ENCODE measurements at regions not wholly inside any gene's neighbourhood (a gene's known extent, or its start where the extent isn't known, plus 50 kb on each side); places are given as distances from the start of the nearest gene placed in this dataset.

DNA sequence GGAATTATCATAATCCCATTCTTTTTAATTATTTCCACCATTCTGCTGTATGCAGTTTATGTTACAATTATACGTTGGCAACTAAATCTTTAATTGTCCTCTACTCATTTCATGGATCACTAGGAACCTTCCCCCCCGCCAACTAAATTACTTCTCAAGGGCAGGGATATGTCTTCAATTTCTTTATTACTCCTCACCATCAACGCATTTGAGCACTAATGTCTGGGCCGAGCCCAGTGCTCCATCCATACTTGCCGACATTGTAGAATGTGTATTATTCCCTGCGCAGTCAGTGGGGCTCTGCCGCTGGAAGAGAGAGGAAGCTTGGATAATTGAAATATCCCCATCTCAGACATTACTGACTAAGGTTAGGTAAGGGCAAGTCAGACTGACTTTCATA, 236.4 kb upstream of the AJAP1 start:
- intact Hi-C loops (cut with DNase I; ENCODE audit: low total_unique reads) = no loop called here
- 94 to 95% methylated on average over 7 of the region's 7 CpGs for WGBS, 2 donors
- no peak overlapping the region for H3K4me3 ChIP-seq (ENCODE audit: low read depth, poor library complexity, severe bottlenecking)
- peak in 1 of 2 donors; percentile 29 for DNase-seq (ENCODE audit: low spot score in 2 of 2)
- no peak for TF ChIP-seq CTCF (IDR thresholded peaks at IDR 0.05)
- TF ChIP-seq POLR2A (IDR thresholded peaks at IDR 0.05) = no peak

DNA sequence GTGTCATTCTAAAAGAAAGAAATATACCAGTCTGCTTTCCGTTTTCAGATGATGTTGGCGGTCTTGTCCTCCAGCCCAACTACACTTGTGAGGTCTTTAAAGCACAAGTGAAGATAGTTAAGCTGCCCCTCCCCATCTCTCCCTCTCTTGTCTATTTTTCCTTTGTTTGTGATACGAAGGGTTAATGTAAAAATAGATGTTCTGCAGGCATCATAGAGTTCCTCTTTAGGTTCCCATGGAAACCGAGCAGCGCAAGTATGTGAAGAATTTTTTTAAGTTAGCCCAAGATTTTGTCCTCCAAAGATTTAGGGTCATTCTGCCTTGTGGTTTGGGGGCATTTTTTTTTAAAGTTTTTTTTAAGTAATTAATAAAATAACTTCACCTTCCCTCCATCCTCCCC, 232.4 kb upstream of the AJAP1 start:
- intact Hi-C loops (cut with DNase I; ENCODE audit: low total_unique reads) = no loop called here

DNA sequence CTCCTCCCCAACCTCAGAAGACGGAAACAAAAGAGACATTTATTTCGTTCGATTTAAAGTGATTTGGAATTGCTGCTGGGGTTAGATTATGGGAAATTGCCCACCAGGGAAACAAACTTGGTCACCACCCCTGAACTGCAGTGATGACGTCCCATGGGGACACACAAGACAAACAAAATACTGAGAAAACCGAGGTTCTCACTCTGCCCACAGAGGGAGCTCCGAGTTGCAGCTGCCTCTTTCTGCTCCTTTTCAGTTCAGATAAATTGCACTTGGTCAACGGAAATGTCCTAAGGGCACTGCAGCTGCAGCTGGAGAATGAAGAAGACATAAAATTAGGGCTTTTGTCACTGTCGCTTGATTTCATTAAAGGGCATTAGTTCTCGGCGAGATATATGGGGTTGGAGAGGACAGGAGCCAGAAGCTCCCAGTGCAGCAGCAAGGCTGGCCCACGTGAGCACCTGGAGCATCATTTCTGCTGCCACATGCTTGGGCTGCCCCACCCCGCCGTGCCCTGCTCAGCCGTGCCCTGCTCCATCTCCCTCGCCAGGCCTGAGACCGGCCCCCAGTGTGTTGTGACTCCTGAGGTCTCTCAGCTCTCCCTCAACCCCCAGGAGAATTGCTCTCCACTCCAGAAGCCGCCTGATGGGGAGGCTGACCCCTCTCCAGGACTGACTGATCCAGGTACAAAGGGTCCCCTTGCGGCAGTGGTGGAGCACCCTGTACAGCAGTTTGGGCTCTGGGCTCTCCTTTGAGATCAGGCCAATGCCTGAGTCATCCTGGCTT, 231.7 kb upstream of the AJAP1 start:
- TF ChIP-seq CTCF (IDR thresholded peaks at IDR 0.05) = no peak
- no peak for TF ChIP-seq POLR2A (IDR thresholded peaks at IDR 0.05)
- intact Hi-C loops (cut with DNase I; ENCODE audit: low total_unique reads) = no loop called here
- peak in 1 of 2 donors; percentile 77 for DNase-seq (ENCODE audit: low spot score in 2 of 2)
- WGBS, 2 donors = 39 to 52% methylated on average over 18 of the region's 18 CpGs
- H3K4me3 ChIP-seq (ENCODE audit: low read depth, poor library complexity, severe bottlenecking) = no peak overlapping the region

More for the DNA sequence above, 232.4 kb upstream of the AJAP1 start:
- TF ChIP-seq CTCF (IDR thresholded peaks at IDR 0.05) (no peak), POLR2A (IDR thresholded peaks at IDR 0.05) (no peak)
- peak in 1 of 2 donors; percentile 10 for DNase-seq (ENCODE audit: low spot score in 2 of 2)
- WGBS, 2 donors = 29 to 40% methylated on average over 5 of the region's 5 CpGs
- no peak overlapping the region for H3K4me3 ChIP-seq (ENCODE audit: low read depth, poor library complexity, severe bottlenecking)

- DNase-seq (ENCODE audit: low spot score in 2 of 2) = peak in 1 of 2 donors; percentile 56
- no peak overlapping the region for H3K4me3 ChIP-seq (ENCODE audit: low read depth, poor library complexity, severe bottlenecking)
- intact Hi-C loops (cut with DNase I; ENCODE audit: low total_unique reads) = no loop called here
- TF ChIP-seq POLR2A (IDR thresholded peaks at IDR 0.05) = no peak
- TF ChIP-seq CTCF (IDR thresholded peaks at IDR 0.05) = no peak
- 84 to 90% methylated on average over 8 of the region's 8 CpGs for WGBS, 2 donors
Measured at GRCh38 chr1:4424254-4424653, 230.2 kb upstream of the AJAP1 start.

GRCh38 chr1:4424766-4425165, 229.6 kb upstream of the AJAP1 start:
- no peak overlapping the region for H3K4me3 ChIP-seq (ENCODE audit: low read depth, poor library complexity, severe bottlenecking)
- DNase-seq (ENCODE audit: low spot score in 2 of 2) = peak in 1 of 2 donors; percentile 70
- intact Hi-C loops (cut with DNase I; ENCODE audit: low total_unique reads) = no loop called here
- WGBS, 2 donors = 91% methylated on average over 9 to 10 of the region's 10 CpGs
- TF ChIP-seq CTCF (IDR thresholded peaks at IDR 0.05) (no peak), POLR2A (IDR thresholded peaks at IDR 0.05) (no peak)

DNA sequence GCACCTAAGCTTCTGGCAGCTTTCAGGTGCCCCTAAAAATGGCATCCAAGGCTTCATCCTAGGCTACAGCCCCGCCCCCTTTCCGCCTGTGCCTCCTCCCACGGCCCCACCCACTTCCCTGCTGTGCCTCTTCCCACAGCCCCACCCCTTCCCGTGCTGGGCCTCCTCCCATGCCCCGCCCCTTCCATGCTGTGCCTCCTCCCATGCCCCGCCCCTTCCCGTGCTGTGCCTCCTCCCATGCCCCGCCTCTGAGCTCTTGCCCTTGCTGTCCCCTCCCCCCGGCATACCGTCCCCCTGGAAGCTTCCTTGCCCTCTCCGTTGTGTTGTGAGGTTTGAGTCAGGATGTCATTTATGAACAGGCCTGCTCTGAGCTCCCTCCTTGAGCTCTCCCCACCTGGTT, 228.5 kb upstream of the AJAP1 start:
- 73 to 81% methylated on average over 11 of the region's 11 CpGs for WGBS, 2 donors
- H3K4me3 ChIP-seq (ENCODE audit: low read depth, poor library complexity, severe bottlenecking) = no peak overlapping the region
- no peak for TF ChIP-seq POLR2A (IDR thresholded peaks at IDR 0.05)
- TF ChIP-seq CTCF (IDR thresholded peaks at IDR 0.05) = no peak
- peak in 1 of 2 donors; percentile 69 for DNase-seq (ENCODE audit: low spot score in 2 of 2)
- intact Hi-C loops (cut with DNase I; ENCODE audit: low total_unique reads) = no loop called here
